ENCODE measurements at regions not wholly inside any gene's neighbourhood (a gene's known extent, or its start where the extent isn't known, plus 50 kb on each side); places are given as distances from the start of the nearest gene placed in this dataset.

- TF ChIP-seq CTCF (IDR thresholded peaks at IDR 0.05) (no peak), POLR2A (IDR thresholded peaks at IDR 0.05) (no peak)
These were observed 105.5 kb upstream of the GLI2 start for GRCh38 chr2:120630031-120630701.

Measured in heart left ventricle (tissue), 13 donors.